ENCODE measurements at regions not wholly inside any gene's neighbourhood (a gene's known extent, or its start where the extent isn't known, plus 50 kb on each side); places are given as distances from the start of the nearest gene placed in this dataset.

- no peak for TF ChIP-seq CTCF (IDR thresholded peaks at IDR 0.05; ENCODE audit: low read length, missing control alignments)
- no peak overlapping the region for H3K4me3 ChIP-seq (replicated peaks; ENCODE audit: low read depth, low read length)
- peak; percentile 6 for DNase-seq (ENCODE audit: low read depth)
Measured at GRCh38 chr11:110029714-110030113, 63.5 kb upstream of the ZC3H12C start.

- no peak for DNase-seq (ENCODE audit: low read depth)
- H3K4me3 ChIP-seq (replicated peaks; ENCODE audit: low read depth, low read length) = no peak overlapping the region
Measured at GRCh38 chr11:110031171-110031570, 62.0 kb upstream of the ZC3H12C start.

GRCh38 chr11:110032259-110032658, 60.9 kb upstream of the ZC3H12C start:
- no peak overlapping the region for H3K4me3 ChIP-seq (replicated peaks; ENCODE audit: low read depth, low read length)
- TF ChIP-seq CTCF (IDR thresholded peaks at IDR 0.05; ENCODE audit: low read length, missing control alignments) = no peak
- no peak for DNase-seq (ENCODE audit: low read depth)

More at GRCh38 chr11:110031171-110031570, 62.0 kb upstream of the ZC3H12C start:
- TF ChIP-seq CTCF (IDR thresholded peaks at IDR 0.05; ENCODE audit: low read length, missing control alignments) = no peak

GRCh38 chr11:110032957-110033570, 60.1 kb upstream of the ZC3H12C start:
- TF ChIP-seq CTCF (IDR thresholded peaks at IDR 0.05; ENCODE audit: low read length, missing control alignments) = no peak
- H3K4me3 ChIP-seq (replicated peaks; ENCODE audit: low read depth, low read length) = no peak overlapping the region
- DNase-seq (ENCODE audit: low read depth) = no peak

GRCh38 chr11:110034806-110035205, 58.4 kb upstream of the ZC3H12C start:
- no peak for TF ChIP-seq CTCF (IDR thresholded peaks at IDR 0.05; ENCODE audit: low read length, missing control alignments)
- H3K4me3 ChIP-seq (replicated peaks; ENCODE audit: low read depth, low read length) = no peak overlapping the region
- no peak for DNase-seq (ENCODE audit: low read depth)

- no peak for DNase-seq (ENCODE audit: low read depth)
- TF ChIP-seq CTCF (IDR thresholded peaks at IDR 0.05; ENCODE audit: low read length, missing control alignments) = no peak
- no peak overlapping the region for H3K4me3 ChIP-seq (replicated peaks; ENCODE audit: low read depth, low read length)
Measured at GRCh38 chr11:110035357-110035756, 57.8 kb upstream of the ZC3H12C start.

GRCh38 chr11:110038201-110038600, 55.0 kb upstream of the ZC3H12C start:
- H3K4me3 ChIP-seq (replicated peaks; ENCODE audit: low read depth, low read length) = no peak overlapping the region
- no peak for DNase-seq (ENCODE audit: low read depth)
- no peak for TF ChIP-seq CTCF (IDR thresholded peaks at IDR 0.05; ENCODE audit: low read length, missing control alignments)
